Osteoblast (primary cell): ENCODE measurements at regions not wholly inside any gene's neighbourhood (a gene's known extent, or its start where the extent isn't known, plus 50 kb on each side); places are given as distances from the start of the nearest gene placed in this dataset.

Experiments used
- DNase-seq: peaks from one replicate; pipeline ENCODE4 v3.0.0; 2011; ENCODE audit warnings: low spot score, mixed read lengths; ENCODE audit not compliant: insufficient read length; ENCODE audit errors: missing footprints
- H2AFZ ChIP-seq: 2 replicates; pipeline ENCODE4 v1.6.0; 2011; ENCODE audit warnings: mild to moderate bottlenecking, low read length
- H3K27ac ChIP-seq: 2 replicates; pipeline ENCODE4 v1.5.1; 2011; ENCODE audit warnings: mild to moderate bottlenecking, low read depth, low read length, moderate library complexity
- H3K27me3 ChIP-seq: 2 replicates; pipeline ENCODE4 v1.6.0; 2012; ENCODE audit warnings: mild to moderate bottlenecking, control low read depth, inconsistent platforms, low read length, moderate library complexity; ENCODE audit not compliant: insufficient read depth
- H3K36me3 ChIP-seq: 2 replicates; pipeline ENCODE4 v1.5.1; 2011; ENCODE audit warnings: mild to moderate bottlenecking, low read length, control low read depth, moderate library complexity; ENCODE audit not compliant: insufficient read depth
- H3K4me1 ChIP-seq: 2 replicates; pipeline ENCODE4 v1.5.1; 2011; ENCODE audit warnings: mild to moderate bottlenecking, low read length, control low read depth, moderate library complexity; ENCODE audit not compliant: insufficient read depth
- H3K4me2 ChIP-seq: 2 replicates; pipeline ENCODE4 v1.6.0; 2011; ENCODE audit warnings: mild to moderate bottlenecking, low read length; ENCODE audit not compliant: insufficient read depth
- H3K4me3 ChIP-seq: fragments of 200-600 bp; sonication (generic); 3 replicates; pipeline ENCODE4 v1.5.1; 2012; ENCODE audit warnings: mild to moderate bottlenecking, low read length, inconsistent platforms; ENCODE audit not compliant: insufficient read depth
- H3K79me2 ChIP-seq: 2 replicates; pipeline ENCODE4 v1.6.0; 2012; ENCODE audit warnings: mild to moderate bottlenecking, low read length, control low read depth, inconsistent platforms; ENCODE audit not compliant: insufficient read depth
- H3K9me3 ChIP-seq: 2 replicates; pipeline ENCODE4 v1.5.1; 2011; ENCODE audit warnings: low read depth, low read length, control low read depth
- H4K20me1 ChIP-seq: 2 replicates; pipeline ENCODE4 v1.6.0; 2012; ENCODE audit warnings: mild to moderate bottlenecking, low read length, control low read depth; ENCODE audit not compliant: insufficient read depth
- TF ChIP-seq, protein P1 (sequence below): IDR thresholded peaks from 2 replicates; pipeline ENCODE4 v1.5.1; 2011; ENCODE audit warnings: mild to moderate bottlenecking, low read depth, low read length, moderate library complexity; ENCODE audit errors: extremely low read depth

DNA sequence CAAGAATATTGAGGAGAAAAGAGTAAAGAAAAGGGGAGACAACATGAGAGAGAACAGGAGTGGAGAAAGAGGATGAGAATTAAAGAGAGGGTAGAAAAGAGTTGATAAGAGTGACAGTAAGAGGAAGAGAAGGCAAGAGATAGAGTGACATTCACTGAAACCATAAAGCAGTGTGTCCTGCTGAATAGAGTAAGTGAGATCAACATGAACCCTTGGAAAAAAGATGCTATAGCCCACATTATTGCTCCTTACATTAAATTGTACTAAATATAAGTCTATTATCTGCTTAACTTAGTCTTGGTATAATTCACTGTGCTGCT lies 489.5 kb downstream of the SHISA9 start:
- H3K36me3 ChIP-seq: no peaks in the 10 kb centered on the region
- H3K4me1 ChIP-seq: no peaks in the 10 kb centered on the region
- TF ChIP-seq, protein P1, sequence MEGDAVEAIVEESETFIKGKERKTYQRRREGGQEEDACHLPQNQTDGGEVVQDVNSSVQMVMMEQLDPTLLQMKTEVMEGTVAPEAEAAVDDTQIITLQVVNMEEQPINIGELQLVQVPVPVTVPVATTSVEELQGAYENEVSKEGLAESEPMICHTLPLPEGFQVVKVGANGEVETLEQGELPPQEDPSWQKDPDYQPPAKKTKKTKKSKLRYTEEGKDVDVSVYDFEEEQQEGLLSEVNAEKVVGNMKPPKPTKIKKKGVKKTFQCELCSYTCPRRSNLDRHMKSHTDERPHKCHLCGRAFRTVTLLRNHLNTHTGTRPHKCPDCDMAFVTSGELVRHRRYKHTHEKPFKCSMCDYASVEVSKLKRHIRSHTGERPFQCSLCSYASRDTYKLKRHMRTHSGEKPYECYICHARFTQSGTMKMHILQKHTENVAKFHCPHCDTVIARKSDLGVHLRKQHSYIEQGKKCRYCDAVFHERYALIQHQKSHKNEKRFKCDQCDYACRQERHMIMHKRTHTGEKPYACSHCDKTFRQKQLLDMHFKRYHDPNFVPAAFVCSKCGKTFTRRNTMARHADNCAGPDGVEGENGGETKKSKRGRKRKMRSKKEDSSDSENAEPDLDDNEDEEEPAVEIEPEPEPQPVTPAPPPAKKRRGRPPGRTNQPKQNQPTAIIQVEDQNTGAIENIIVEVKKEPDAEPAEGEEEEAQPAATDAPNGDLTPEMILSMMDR: no peak
- H3K9me3 ChIP-seq: no peaks in the 10 kb centered on the region
- no peak overlapping the region for H3K4me2 ChIP-seq
- DNase-seq: no peak
- H3K79me2 ChIP-seq: no peaks in the 10 kb centered on the region
- H2AFZ ChIP-seq: no peak overlapping the region
- H4K20me1 ChIP-seq: no peaks in the 10 kb centered on the region
- H3K4me3 ChIP-seq: no peak overlapping the region
- no peaks in the 10 kb centered on the region for H3K27me3 ChIP-seq
- no peak overlapping the region for H3K27ac ChIP-seq

GRCh38 chr16:13391337-13391736 lies 489.9 kb downstream of the SHISA9 start:
- no peak overlapping the region for H3K27ac ChIP-seq
- H3K36me3 ChIP-seq: no peaks in the 10 kb centered on the region
- no peak overlapping the region for H3K4me3 ChIP-seq
- TF ChIP-seq, protein P1: no peak
- no peak overlapping the region for H2AFZ ChIP-seq
- no peaks in the 10 kb centered on the region for H4K20me1 ChIP-seq
- H3K9me3 ChIP-seq: no peaks in the 10 kb centered on the region
- no peaks in the 10 kb centered on the region for H3K79me2 ChIP-seq
- H3K4me1 ChIP-seq: no peaks in the 10 kb centered on the region
- no peak for DNase-seq
- H3K4me2 ChIP-seq: no peak overlapping the region
- H3K27me3 ChIP-seq: no peaks in the 10 kb centered on the region

DNA sequence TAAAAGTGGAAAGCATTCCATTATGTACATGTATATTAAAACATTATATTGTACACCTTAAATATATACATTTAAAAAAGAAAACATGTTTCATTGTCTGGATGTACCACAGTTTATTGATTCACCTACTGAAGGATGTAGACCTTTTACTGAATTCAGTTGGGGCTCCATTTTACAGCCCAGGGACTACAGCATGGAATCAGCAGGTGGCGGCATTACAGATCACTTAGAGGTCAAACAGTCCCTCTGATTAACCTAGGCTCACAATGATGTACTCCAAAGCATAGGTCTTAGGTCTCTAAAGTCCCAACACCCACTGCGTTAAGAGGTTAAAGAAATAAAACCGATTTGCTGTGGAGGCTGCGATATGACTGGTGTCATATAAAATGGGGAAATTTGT lies 490.9 kb downstream of the SHISA9 start:
- Histone ChIP-seq H3K27me3 (no peaks in the 10 kb centered on the region), H3K9me3 (no peaks in the 10 kb centered on the region), H3K4me2 (no peak overlapping the region), H2AFZ (no peak overlapping the region), H3K36me3 (no peaks in the 10 kb centered on the region), H4K20me1 (no peaks in the 10 kb centered on the region), H3K4me3 (no peak overlapping the region), H3K27ac (no peak overlapping the region), H3K79me2 (no peaks in the 10 kb centered on the region), H3K4me1 (no peaks in the 10 kb centered on the region)
- TF ChIP-seq, protein P1: no peak
- no peak for DNase-seq

DNA sequence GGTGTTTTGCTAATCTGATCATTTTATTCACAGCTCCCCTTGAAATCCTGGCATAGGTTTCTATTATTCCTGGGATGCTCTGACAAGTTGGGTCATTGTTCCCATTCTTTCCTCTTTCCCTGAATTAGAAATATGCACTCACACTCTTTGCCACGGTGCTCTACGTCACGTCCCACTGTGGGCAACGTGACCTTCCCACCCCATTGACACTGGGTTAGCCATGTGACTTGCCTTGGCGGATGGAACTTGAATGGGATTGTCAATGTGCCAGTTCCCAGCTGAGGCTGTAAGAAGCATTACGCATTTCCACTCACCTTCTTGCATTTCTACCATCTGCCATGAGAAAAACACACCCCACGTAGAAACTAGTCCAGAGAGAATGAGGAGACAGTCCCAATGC lies 492.4 kb downstream of the SHISA9 start:
- Histone ChIP-seq H3K27me3 (no peaks in the 10 kb centered on the region), H3K9me3 (no peaks in the 10 kb centered on the region), H3K79me2 (no peaks in the 10 kb centered on the region), H4K20me1 (no peaks in the 10 kb centered on the region), H3K4me3 (no peak overlapping the region), H3K27ac (no peak overlapping the region), H3K4me1 (no peaks in the 10 kb centered on the region), H2AFZ (no peak overlapping the region), H3K36me3 (no peaks in the 10 kb centered on the region), H3K4me2 (no peak overlapping the region)
- DNase-seq: no peak
- TF ChIP-seq, protein P1: no peak
